ENCODE measurements at regions not wholly inside any gene's neighbourhood (a gene's known extent, or its start where the extent isn't known, plus 50 kb on each side); places are given as distances from the start of the nearest gene placed in this dataset.

DNA sequence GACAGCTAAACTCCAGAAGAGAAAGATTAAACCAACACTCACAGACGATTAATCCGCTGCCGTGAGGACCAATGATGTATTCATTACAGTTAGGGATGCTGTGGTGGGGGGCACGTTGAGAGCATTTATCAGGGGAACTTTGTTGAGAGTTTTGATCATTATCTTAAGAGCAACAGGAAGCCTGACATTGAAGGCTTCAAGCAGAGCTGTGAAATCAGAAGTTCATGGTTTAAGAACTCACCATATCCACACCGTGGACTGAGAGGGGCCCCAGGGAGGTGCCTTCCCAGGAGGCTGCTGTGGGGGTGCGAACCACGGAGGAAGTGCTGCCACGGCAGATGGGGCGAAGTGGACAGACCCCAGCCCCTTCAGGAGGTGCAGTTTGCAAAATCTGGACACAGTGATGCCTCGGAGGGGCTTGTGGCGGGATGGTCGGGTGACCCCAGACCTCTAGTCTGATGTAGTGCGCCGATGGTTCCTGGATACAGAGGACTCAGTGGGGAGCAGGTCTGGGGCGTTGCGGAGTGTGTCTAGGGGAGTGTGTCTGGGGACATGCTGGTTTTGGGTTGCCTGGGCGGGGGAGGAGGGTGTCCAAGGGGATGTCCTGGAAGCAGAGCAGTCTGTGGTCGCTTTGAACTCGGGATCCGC is 73.0 kb downstream of the DIO3 start:
- H3K36me3 Mint-ChIP-seq (ENCODE audit: low read depth), result no peaks in the 10 kb centered on the region
- intact Hi-C loops (cut with micrococcal nuclease), result no loop called here
- no peak overlapping the region for H3K27ac Mint-ChIP-seq
- TF ChIP-seq, protein P1, sequence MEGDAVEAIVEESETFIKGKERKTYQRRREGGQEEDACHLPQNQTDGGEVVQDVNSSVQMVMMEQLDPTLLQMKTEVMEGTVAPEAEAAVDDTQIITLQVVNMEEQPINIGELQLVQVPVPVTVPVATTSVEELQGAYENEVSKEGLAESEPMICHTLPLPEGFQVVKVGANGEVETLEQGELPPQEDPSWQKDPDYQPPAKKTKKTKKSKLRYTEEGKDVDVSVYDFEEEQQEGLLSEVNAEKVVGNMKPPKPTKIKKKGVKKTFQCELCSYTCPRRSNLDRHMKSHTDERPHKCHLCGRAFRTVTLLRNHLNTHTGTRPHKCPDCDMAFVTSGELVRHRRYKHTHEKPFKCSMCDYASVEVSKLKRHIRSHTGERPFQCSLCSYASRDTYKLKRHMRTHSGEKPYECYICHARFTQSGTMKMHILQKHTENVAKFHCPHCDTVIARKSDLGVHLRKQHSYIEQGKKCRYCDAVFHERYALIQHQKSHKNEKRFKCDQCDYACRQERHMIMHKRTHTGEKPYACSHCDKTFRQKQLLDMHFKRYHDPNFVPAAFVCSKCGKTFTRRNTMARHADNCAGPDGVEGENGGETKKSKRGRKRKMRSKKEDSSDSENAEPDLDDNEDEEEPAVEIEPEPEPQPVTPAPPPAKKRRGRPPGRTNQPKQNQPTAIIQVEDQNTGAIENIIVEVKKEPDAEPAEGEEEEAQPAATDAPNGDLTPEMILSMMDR (IDR thresholded peaks at IDR 0.05), result no peak
- peaks cover 9% of the 10 kb centered on the region for H3K4me1 Mint-ChIP-seq (ENCODE audit: low read depth)
- DNase-seq (no peak), ATAC-seq (no peak)
- CTCF ChIA-PET, result no interaction called here
- no peaks in the 10 kb centered on the region for H3K9me3 Mint-ChIP-seq
- H3K4me3 Mint-ChIP-seq, result no peak overlapping the region
- H3K27me3 Mint-ChIP-seq, result peaks cover 13% of the 10 kb centered on the region
- POLR2A ChIA-PET, result no interaction called here

DNA sequence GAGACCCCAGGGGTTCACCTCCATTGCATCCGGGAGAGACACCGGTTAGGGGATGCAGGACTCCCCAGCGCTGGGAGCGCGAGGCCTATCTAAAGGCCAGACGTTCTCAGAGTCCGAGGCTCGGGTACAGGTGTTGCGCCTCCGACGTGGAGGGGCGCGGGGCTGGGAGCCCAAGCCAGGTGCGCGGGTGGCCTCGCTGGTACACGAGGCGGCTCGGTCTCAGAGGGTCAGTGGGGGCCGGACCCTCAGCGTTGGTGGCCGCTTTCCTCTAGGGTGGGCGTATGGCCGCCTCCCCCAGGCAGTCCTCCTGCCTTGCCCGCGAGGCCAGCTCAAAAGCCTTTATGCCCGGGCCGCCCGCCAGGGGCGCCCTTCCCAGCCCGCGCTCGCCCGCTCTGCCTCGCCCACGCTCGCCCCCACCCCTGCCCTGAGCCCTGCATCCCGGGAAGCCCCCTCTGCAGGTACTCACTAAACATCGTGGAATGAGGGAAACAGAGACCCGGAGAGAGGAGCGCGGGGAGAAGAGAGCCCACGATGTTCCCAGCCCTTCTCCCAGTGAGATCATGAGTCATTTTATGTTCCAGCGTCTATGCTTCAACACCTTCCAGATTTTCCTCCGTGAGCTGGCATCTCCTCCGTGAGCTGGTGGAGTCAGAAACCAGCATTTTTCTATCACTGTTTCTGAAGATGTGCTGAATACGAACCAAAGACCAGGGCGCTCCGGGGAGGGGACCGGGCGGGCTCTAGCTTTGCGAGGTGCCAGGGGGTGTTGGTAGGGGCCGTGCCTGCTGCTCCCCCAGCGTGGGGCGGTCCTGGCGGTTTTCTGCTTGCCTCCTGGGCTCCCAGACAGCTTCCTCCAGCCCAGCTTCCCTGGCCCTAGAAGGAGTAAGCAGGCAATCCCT is 73.8 kb downstream of the DIO3 start:
- Mint-ChIP-seq H3K9me3 (no peaks in the 10 kb centered on the region), H3K27ac (no peak overlapping the region), H3K4me1 (ENCODE audit: low read depth) (peaks cover 9% of the 10 kb centered on the region), H3K27me3 (peaks cover 13% of the 10 kb centered on the region), H3K4me3 (no peak overlapping the region), H3K36me3 (ENCODE audit: low read depth) (no peaks in the 10 kb centered on the region)
- intact Hi-C loops (cut with micrococcal nuclease), result no loop called here
- ATAC-seq (no peak), DNase-seq (no peak)
- ChIA-PET POLR2A (interaction anchor here (0.6 kb wide), 1 partner anchor 36 kb away, joined by 3 read pairs; no protein-coding TSS in a partner anchor), CTCF (no interaction called here)
- TF ChIP-seq, protein P1 (IDR thresholded peaks at IDR 0.05), result no peak

DNA sequence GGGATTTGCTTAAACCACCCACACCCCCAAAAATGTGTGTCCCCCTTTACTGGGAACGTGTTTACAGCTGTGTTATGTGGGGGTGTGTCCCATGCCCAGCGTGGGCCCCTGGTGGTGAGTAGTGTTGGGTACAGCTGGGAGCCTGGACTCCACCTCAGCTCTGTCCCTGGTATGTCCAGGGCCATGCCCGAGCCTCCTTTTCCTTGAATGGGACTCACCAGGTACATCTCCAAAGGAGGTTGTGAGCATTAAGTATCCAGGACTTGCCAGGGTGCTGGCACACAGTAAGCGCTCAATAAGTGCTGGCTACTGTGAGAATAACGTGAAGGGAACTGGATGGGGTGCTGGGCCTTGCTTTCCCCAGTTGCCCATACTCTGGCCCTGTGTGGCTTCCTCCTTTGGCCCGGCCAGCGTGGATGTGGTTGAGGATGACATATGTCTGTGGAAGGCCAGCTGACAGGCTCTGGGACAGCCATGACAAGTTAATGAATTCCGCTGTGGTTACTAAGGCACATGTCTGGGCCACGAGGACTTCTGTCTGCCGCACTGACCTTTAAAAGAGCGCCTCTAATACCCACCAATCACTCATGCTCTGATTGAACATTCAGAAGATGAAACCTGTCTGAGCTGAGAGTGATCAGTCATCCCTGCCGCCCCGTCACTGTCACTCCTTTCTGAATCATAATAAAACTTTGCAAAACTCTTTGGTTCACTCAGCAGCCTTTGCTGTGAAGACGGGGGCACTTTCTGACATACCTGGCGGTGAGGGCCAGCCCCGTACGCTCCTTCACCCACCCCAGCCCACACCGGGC is 74.7 kb downstream of the DIO3 start:
- H3K27ac Mint-ChIP-seq, result no peak overlapping the region
- intact Hi-C loops (cut with micrococcal nuclease), result no loop called here
- H3K27me3 Mint-ChIP-seq, result peaks cover 18% of the 10 kb centered on the region
- POLR2A ChIA-PET, result interaction anchor here (0.6 kb wide), 1 partner anchor 37 kb away, joined by 3 read pairs; no protein-coding TSS in a partner anchor
- no peaks in the 10 kb centered on the region for H3K9me3 Mint-ChIP-seq
- no peak overlapping the region for H3K4me3 Mint-ChIP-seq
- CTCF ChIA-PET, result no interaction called here
- H3K36me3 Mint-ChIP-seq (ENCODE audit: low read depth), result no peaks in the 10 kb centered on the region
- TF ChIP-seq, protein P1 (IDR thresholded peaks at IDR 0.05), result no peak
- peaks cover 9% of the 10 kb centered on the region for H3K4me1 Mint-ChIP-seq (ENCODE audit: low read depth)
- DNase-seq (peak; percentile 67), ATAC-seq (peak; percentile 90)

DNA sequence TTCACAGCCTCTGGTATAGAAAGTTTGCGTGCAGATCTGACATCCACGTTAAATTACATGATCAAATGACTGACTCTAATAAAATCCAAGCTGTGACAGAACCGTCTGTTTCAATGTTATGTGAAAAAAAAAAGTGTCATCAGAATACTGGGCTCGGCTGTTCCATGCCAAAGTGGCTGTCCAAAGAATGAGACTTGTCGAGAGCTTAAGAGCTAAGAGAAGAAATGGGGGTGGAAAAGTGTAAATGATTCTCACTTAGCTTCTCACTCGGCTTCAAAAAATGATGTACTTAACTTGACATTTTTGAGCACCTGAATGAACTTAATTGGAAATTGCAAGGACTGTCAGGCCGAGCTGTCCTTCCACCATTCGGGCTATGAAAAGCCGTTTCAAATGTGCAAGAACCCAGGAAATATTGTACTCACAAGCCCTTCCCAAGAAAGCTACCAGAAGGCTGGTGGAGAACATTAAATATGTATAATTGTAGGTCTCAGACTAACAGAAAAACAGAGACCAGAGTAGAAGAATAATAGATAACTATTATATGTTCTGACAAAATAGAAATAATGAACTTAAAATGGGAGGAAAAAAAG is 78.0 kb downstream of the DIO3 start:
- Mint-ChIP-seq H3K27me3 (peaks cover 27% of the 10 kb centered on the region), H3K27ac (no peak overlapping the region), H3K4me3 (no peak overlapping the region), H3K9me3 (no peaks in the 10 kb centered on the region), H3K4me1 (ENCODE audit: low read depth) (peaks cover 6% of the 10 kb centered on the region), H3K36me3 (ENCODE audit: low read depth) (no peaks in the 10 kb centered on the region)
- DNase-seq (no peak), ATAC-seq (no peak)
- CTCF ChIA-PET, result interaction anchor here (2.8 kb wide), 1 partner anchor 11 kb away, joined by 13 read pairs; no protein-coding TSS in a partner anchor
- POLR2A ChIA-PET, result no interaction called here
- TF ChIP-seq, protein P1 (IDR thresholded peaks at IDR 0.05), result no peak
- intact Hi-C loops (cut with micrococcal nuclease), result no loop called here

All from activated CD8-positive, alpha-beta T cell treated with anti-CD3 and anti-CD28 coated beads for 36 hours (primary cell).